HG03175 (cell line): ENCODE measurements at regions not wholly inside any gene's neighbourhood (a gene's known extent, or its start where the extent isn't known, plus 50 kb on each side); places are given as distances from the start of the nearest gene placed in this dataset.

ENCODE experiments used
- ATAC-seq: cut with Tn5 transposase; IDR thresholded peaks from one replicate; pipeline ENCODE4 v1.9.1; 2021; ENCODE audit warnings: mild to moderate bottlenecking, moderate library complexity; ENCODE audit not compliant: unreplicated experiment

- ATAC-seq, result no peak
Measured at GRCh38 chr3:102078854-102079808, 229.8 kb downstream of the NFKBIZ start.

- no peak for ATAC-seq
Measured at GRCh38 chr3:102079809-102080197, 230.5 kb downstream of the NFKBIZ start.

GRCh38 chr3:102081572-102082289, 232.4 kb downstream of the NFKBIZ start:
- ATAC-seq, result no peak

GRCh38 chr3:102083473-102083872, 234.2 kb downstream of the NFKBIZ start:
- ATAC-seq, result no peak

- no peak for ATAC-seq
Measured at GRCh38 chr3:102084006-102084405, 234.7 kb downstream of the NFKBIZ start.

GRCh38 chr3:102084704-102085103, 235.4 kb downstream of the NFKBIZ start:
- ATAC-seq, result no peak

- ATAC-seq, result no peak
Measured at GRCh38 chr3:102085431-102086176, 236.3 kb downstream of the NFKBIZ start.

- no peak for ATAC-seq
Measured at GRCh38 chr3:102087236-102087635, 237.9 kb downstream of the NFKBIZ start.

- ATAC-seq, result no peak
Measured at GRCh38 chr3:102089239-102089638, 239.9 kb downstream of the NFKBIZ start.

- ATAC-seq, result no peak
Measured at GRCh38 chr3:102089904-102090720, 240.8 kb downstream of the NFKBIZ start.

- ATAC-seq, result no peak
Measured at GRCh38 chr3:102090721-102091045, 241.4 kb downstream of the NFKBIZ start.

- no peak for ATAC-seq
Measured at GRCh38 chr3:102091358-102091757, 242.0 kb downstream of the NFKBIZ start.

- ATAC-seq, result no peak
Measured at GRCh38 chr3:102092617-102093466, 243.5 kb downstream of the NFKBIZ start.

- ATAC-seq, result no peak
Measured at GRCh38 chr3:102094506-102094905, 245.2 kb downstream of the NFKBIZ start.

GRCh38 chr3:102095383-102095782, 246.1 kb downstream of the NFKBIZ start:
- no peak for ATAC-seq

- no peak for ATAC-seq
Measured at GRCh38 chr3:102096066-102096465, 246.8 kb downstream of the NFKBIZ start.

GRCh38 chr3:102098130-102098885, 249.0 kb downstream of the NFKBIZ start:
- no peak for ATAC-seq

- ATAC-seq, result no peak
Measured at GRCh38 chr3:102099913-102100312, 250.6 kb downstream of the NFKBIZ start.

- ATAC-seq, result no peak
Measured at GRCh38 chr3:102102394-102102793, 253.1 kb downstream of the NFKBIZ start.
